HUES64 (cell line): ENCODE measurements at regions not wholly inside any gene's neighbourhood (a gene's known extent, or its start where the extent isn't known, plus 50 kb on each side); places are given as distances from the start of the nearest gene placed in this dataset.
"Not testable (repeated sequence)": the region's sequence is repeated elsewhere in the genome, so short reads cannot be mapped to it uniquely, and the experiment has no call there.

Experiments
- H3K27ac ChIP-seq: 2 replicates; pipeline ENCODE4 v1.7.0; 2013; ENCODE audit warnings: low read depth, low read length, inconsistent platforms
- H3K27me3 ChIP-seq: 2 replicates; pipeline ENCODE4 v1.6.1; 2013; ENCODE audit warnings: mild to moderate bottlenecking, low read length; ENCODE audit not compliant: insufficient read depth
- H3K36me3 ChIP-seq: 2 replicates; pipeline ENCODE4 v1.6.1; 2013; ENCODE audit warnings: mild to moderate bottlenecking, low read length; ENCODE audit not compliant: insufficient read depth
- H3K4me1 ChIP-seq: 2 replicates; pipeline ENCODE4 v1.6.1; 2013; ENCODE audit warnings: mild to moderate bottlenecking, low read length, moderate library complexity; ENCODE audit not compliant: insufficient read depth
- H3K4me3 ChIP-seq: 2 replicates; pipeline ENCODE4 v1.5.1; 2013; ENCODE audit warnings: mild to moderate bottlenecking, low read length, moderate library complexity
- H3K9ac ChIP-seq: 2 replicates; pipeline ENCODE4 v1.6.1; 2013; ENCODE audit warnings: mild to moderate bottlenecking, low read depth, low read length
- H3K9me3 ChIP-seq: 2 replicates; pipeline ENCODE4 v1.6.1; 2013; ENCODE audit warnings: low read depth, low read length; ENCODE audit not compliant: insufficient read depth
- WGBS: fragments of 150-250, 120-280 bp; methylation state at CpG from one replicate; pipeline ENCODE4 v1.1.7; 2013; ENCODE audit warnings: missing lambda C conversion rate; 5-methylcytosine and 5-hydroxymethylcytosine counted together

- no peak overlapping the region for H3K4me3 ChIP-seq
- no peaks in the 10 kb centered on the region for H3K36me3 ChIP-seq
- no peak overlapping the region for H3K9ac ChIP-seq
- H3K4me1 ChIP-seq = peaks cover under 1% of the 10 kb centered on the region; the same call in 1 of the 2 replicates
- 52% methylated on average over 2 of the region's 2 CpGs for WGBS
- H3K27me3 ChIP-seq = no peaks in the 10 kb centered on the region
- no peaks in the 10 kb centered on the region for H3K9me3 ChIP-seq
- no peak overlapping the region for H3K27ac ChIP-seq
Observed at GRCh38 chr7:122248472-122248871, 56.1 kb downstream of the FEZF1 start.

- H3K9ac ChIP-seq = 0 out of 2 replicates have a peak overlapping the region, but pooled peaks have one; percentile 69
- WGBS = 65% methylated on average over 14 of the region's 14 CpGs
Observed at GRCh38 chr7:122238729-122239128, 65.8 kb downstream of the FEZF1 start.

GRCh38 chr7:122238297-122238696, 66.3 kb downstream of the FEZF1 start:
- H3K9ac ChIP-seq = peak overlapping the region; percentile 69
- not testable (repeated sequence) for H3K27ac ChIP-seq, H3K36me3 ChIP-seq, H3K27me3 ChIP-seq, H3K9me3 ChIP-seq, H3K4me1 ChIP-seq
- 84% methylated on average over 13 of the region's 13 CpGs for WGBS
- H3K4me3 ChIP-seq = peak overlapping the region; percentile 50

More at GRCh38 chr7:122238729-122239128, 65.8 kb downstream of the FEZF1 start:
- H3K36me3 ChIP-seq, H3K27me3 ChIP-seq, H3K4me1 ChIP-seq, H3K9me3 ChIP-seq, H3K4me3 ChIP-seq, H3K27ac ChIP-seq: not testable (repeated sequence)

GRCh38 chr7:122225874-122226273, 78.7 kb downstream of the FEZF1 start:
- WGBS = 96% methylated on average over 3 of the region's 3 CpGs
- Histone ChIP-seq H3K27me3 (no peaks in the 10 kb centered on the region), H3K4me1 (no peaks in the 10 kb centered on the region), H3K9ac (no peak overlapping the region), H3K9me3 (no peaks in the 10 kb centered on the region), H3K4me3 (no peak overlapping the region), H3K27ac (no peak overlapping the region), H3K36me3 (no peaks in the 10 kb centered on the region)

GRCh38 chr7:122219253-122219865, 75.3 kb upstream of the AASS start:
- Histone ChIP-seq H3K36me3 (no peaks in the 10 kb centered on the region), H3K9me3 (no peaks in the 10 kb centered on the region), H3K4me3 (no peak overlapping the region), H3K27me3 (no peaks in the 10 kb centered on the region), H3K9ac (no peak overlapping the region), H3K27ac (no peak overlapping the region), H3K4me1 (no peaks in the 10 kb centered on the region)

GRCh38 chr7:122217125-122217524, 73.1 kb upstream of the AASS start:
- Histone ChIP-seq H3K27me3 (no peaks in the 10 kb centered on the region), H3K4me1 (no peaks in the 10 kb centered on the region), H3K9ac (no peak overlapping the region), H3K9me3 (no peaks in the 10 kb centered on the region), H3K4me3 (no peak overlapping the region), H3K36me3 (no peaks in the 10 kb centered on the region), H3K27ac (no peak overlapping the region)
- WGBS = 63% methylated on average over 3 of the region's 3 CpGs

GRCh38 chr7:122212754-122213153, 68.7 kb upstream of the AASS start:
- Histone ChIP-seq H3K9me3 (no peaks in the 10 kb centered on the region), H3K27ac (no peak overlapping the region), H3K4me3 (no peak overlapping the region), H3K27me3 (no peaks in the 10 kb centered on the region), H3K4me1 (no peaks in the 10 kb centered on the region), H3K9ac (no peak overlapping the region), H3K36me3 (no peaks in the 10 kb centered on the region)
- 100% methylated on average over 1 of the region's 1 CpG for WGBS

- 0 out of 2 replicates have a peak, but pooled peaks cover 8% of the 10 kb centered on the region for H3K9me3 ChIP-seq
- H3K4me1 ChIP-seq = no peaks in the 10 kb centered on the region
- no peaks in the 10 kb centered on the region for H3K27me3 ChIP-seq
- no peak overlapping the region for H3K4me3 ChIP-seq
- H3K36me3 ChIP-seq = no peaks in the 10 kb centered on the region
- 93% methylated on average over 2 of the region's 2 CpGs for WGBS
- H3K27ac ChIP-seq = no peak overlapping the region
- no peak overlapping the region for H3K9ac ChIP-seq
Observed at GRCh38 chr7:122211362-122211761, 67.3 kb upstream of the AASS start.

- no peak overlapping the region for H3K27ac ChIP-seq
- WGBS = 98% methylated on average over 1 of the region's 1 CpG
Observed at GRCh38 chr7:122206985-122207384, 62.9 kb upstream of the AASS start.

GRCh38 chr7:122203814-122204213, 59.8 kb upstream of the AASS start:
- WGBS = 91% methylated on average over 1 of the region's 1 CpG
- Histone ChIP-seq H3K9ac (no peak overlapping the region), H3K4me1 (no peaks in the 10 kb centered on the region), H3K4me3 (no peak overlapping the region), H3K36me3 (no peaks in the 10 kb centered on the region), H3K9me3 (0 out of 2 replicates have a peak, but pooled peaks cover 13% of the 10 kb centered on the region), H3K27me3 (no peaks in the 10 kb centered on the region), H3K27ac (no peak overlapping the region)

More at GRCh38 chr7:122206985-122207384, 62.9 kb upstream of the AASS start:
- H3K9ac ChIP-seq = no peak overlapping the region
- H3K4me1 ChIP-seq = no peaks in the 10 kb centered on the region
- 0 out of 2 replicates have a peak, but pooled peaks cover 13% of the 10 kb centered on the region for H3K9me3 ChIP-seq
- H3K27me3 ChIP-seq = no peaks in the 10 kb centered on the region
- no peaks in the 10 kb centered on the region for H3K36me3 ChIP-seq
- no peak overlapping the region for H3K4me3 ChIP-seq

- WGBS = 95% methylated on average over 1 of the region's 1 CpG
- Histone ChIP-seq H3K9me3 (0 out of 2 replicates have a peak, but pooled peaks cover 5% of the 10 kb centered on the region), H3K36me3 (no peaks in the 10 kb centered on the region), H3K4me1 (no peaks in the 10 kb centered on the region), H3K4me3 (no peak overlapping the region), H3K27me3 (no peaks in the 10 kb centered on the region), H3K9ac (no peak overlapping the region), H3K27ac (no peak overlapping the region)
Observed at GRCh38 chr7:122200888-122201287, 56.8 kb upstream of the AASS start.

- H3K9ac ChIP-seq = no peak overlapping the region
- H3K27me3 ChIP-seq = no peaks in the 10 kb centered on the region
- H3K9me3 ChIP-seq = 0 out of 2 replicates have a peak, but pooled peaks cover 5% of the 10 kb centered on the region
- H3K4me3 ChIP-seq = no peak overlapping the region
- no peak overlapping the region for H3K27ac ChIP-seq
- no peaks in the 10 kb centered on the region for H3K36me3 ChIP-seq
- no peaks in the 10 kb centered on the region for H3K4me1 ChIP-seq
Observed at GRCh38 chr7:122199171-122199570, 55.1 kb upstream of the AASS start.
